Stimulated activated CD4-positive, alpha-beta T cell treated with anti-CD3 and anti-CD28 coated beads, Interleukin-1b, Interleukin-23, amount 100 ng/mL, for 48 hours (primary cell): ENCODE measurements at regions not wholly inside any gene's neighbourhood (a gene's known extent, or its start where the extent isn't known, plus 50 kb on each side); places are given as distances from the start of the nearest gene placed in this dataset.

Experiments
- DNase-seq: peaks from one replicate; pipeline ENCODE4 v3.0.0-alpha.2; 2020

GRCh38 chrX:727738-728621, 97.4 kb downstream of the SHOX start:
- DNase-seq: no peak

- no peak for DNase-seq
These were observed 95.4 kb downstream of the SHOX start for GRCh38 chrX:725971-726370.

GRCh38 chrX:724256-724655, 93.7 kb downstream of the SHOX start:
- DNase-seq: no peak

- no peak for DNase-seq
These were observed 93.2 kb downstream of the SHOX start for GRCh38 chrX:723781-724180.

- no peak for DNase-seq
These were observed 90.8 kb downstream of the SHOX start for GRCh38 chrX:721354-721753.

GRCh38 chrX:720825-721224, 90.2 kb downstream of the SHOX start:
- no peak for DNase-seq

- no peak for DNase-seq
These were observed 89.7 kb downstream of the SHOX start for GRCh38 chrX:720250-720649.

GRCh38 chrX:716136-716535, 85.5 kb downstream of the SHOX start:
- no peak for DNase-seq

GRCh38 chrX:714131-714530, 83.5 kb downstream of the SHOX start:
- no peak for DNase-seq
